HG03442 (cell line): ENCODE measurements at regions not wholly inside any gene's neighbourhood (a gene's known extent, or its start where the extent isn't known, plus 50 kb on each side); places are given as distances from the start of the nearest gene placed in this dataset.

Source experiments
- ATAC-seq: cut with Tn5 transposase; IDR thresholded peaks from one replicate; pipeline ENCODE4 v1.9.1; 2021; ENCODE audit warnings: mild to moderate bottlenecking, moderate library complexity; ENCODE audit not compliant: unreplicated experiment

- no peak for ATAC-seq
Measured at GRCh38 chr7:68642727-68643126, 955.5 kb upstream of the AUTS2 start.

- ATAC-seq, result no peak
Measured at GRCh38 chr7:68663392-68663791, 934.9 kb upstream of the AUTS2 start.

GRCh38 chr7:68671046-68671445 is 927.2 kb upstream of the AUTS2 start:
- ATAC-seq, result no peak

GRCh38 chr7:68671671-68672070 is 926.6 kb upstream of the AUTS2 start:
- no peak for ATAC-seq

- ATAC-seq, result no peak
Measured at GRCh38 chr7:68674826-68675225, 923.4 kb upstream of the AUTS2 start.

DNA sequence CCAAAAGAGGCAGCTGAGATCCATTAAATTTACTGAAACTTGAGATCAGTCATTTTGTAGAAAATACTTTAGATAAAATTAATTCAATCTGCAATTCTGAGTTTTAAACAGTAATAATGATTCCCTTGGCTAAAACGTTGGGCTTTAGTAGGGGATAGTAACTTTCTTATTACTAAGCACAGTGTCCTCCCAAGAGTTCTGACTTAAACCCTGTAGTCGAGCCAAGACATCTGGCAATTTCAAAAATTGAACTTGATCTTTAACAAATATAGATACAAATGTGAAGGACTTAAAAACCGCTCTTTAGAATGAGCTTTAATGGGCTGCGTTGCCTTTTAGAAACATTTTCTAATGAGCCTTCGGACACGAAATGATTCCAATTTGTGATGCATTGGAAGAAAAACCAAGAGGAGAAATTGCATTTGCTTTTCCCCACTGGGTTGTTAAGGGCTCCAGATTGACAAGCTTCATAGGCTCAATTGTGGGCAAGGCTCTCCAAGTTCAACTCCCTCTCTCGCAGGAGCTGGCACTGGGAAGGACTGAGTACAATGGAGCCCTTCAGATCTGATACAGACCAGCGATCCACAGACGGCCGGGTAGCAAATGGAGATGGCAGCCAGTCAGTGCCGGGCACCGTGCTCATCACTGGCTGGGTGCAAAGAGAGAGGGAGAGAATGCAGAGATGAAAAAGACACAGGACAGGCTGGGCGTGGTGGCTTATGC is 921.3 kb upstream of the AUTS2 start:
- no peak for ATAC-seq

- no peak for ATAC-seq
Measured at GRCh38 chr7:68678196-68678595, 920.1 kb upstream of the AUTS2 start.

DNA sequence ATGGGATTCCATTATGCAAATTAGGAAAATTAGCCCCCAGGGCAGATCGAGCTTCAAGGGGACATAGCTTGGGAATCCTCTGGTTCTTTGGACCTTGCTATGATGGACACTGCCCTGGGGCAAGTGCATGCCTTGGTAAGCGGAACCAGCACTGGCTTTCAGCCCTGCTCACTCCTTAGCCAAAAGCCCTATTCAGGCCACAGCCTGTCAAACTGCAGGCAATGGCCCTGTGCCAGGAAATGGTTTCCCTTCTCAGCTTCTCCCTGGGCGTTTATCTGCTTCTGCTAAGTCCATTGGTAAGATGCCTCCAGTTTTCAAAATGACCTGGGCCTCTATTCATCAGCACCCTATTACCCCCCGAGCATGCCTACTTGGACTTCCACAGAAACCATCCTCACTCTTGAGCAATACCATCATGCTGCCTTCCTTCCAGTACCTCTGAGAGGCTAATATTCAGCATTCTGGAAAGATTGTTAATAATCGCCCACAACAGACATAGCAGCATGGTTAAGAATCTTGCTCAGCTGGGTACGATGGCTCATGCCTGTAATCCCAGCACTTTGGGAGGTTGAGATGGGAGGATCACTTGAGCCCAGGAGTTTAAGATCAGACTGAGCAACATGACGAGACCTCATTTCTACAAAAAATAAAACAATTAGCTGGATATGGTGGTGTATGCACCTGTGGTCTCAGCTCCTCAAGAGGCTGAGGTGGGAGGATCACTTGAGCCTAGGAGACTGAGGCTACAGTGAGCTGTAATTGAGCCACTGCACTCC is 918.6 kb upstream of the AUTS2 start:
- no peak for ATAC-seq

DNA sequence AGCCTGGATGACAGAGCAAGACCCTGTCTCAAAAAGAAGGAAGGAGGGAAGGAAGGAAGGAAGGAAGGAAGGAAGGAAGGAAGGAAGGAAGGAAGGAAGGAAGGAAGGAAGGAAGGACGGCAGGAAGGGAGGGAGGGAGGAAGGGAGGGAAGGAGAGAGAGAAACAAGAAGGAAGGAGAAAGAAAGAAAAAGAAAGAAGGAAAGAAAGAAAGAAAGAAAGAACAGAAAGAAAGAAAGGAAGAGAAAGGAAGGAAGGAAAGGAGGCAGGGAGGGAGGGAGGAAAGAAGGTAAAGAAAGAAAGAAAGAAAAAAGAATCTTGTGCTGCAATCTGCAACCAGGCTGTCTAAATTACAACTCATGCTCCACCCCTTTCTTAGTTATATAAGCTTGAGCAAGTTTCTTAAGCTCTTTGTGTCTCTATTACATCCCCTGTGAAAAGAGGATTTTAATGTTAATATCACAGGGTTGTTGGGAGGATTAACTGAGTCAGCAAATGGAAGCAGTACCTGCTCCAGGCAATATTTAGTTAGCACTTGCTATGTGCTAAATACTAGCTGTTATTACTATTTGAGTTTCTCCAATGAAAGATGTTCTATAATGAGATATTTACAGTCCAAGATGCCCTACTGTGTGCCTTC is 917.9 kb upstream of the AUTS2 start:
- ATAC-seq, result no peak

- ATAC-seq, result no peak
Measured at GRCh38 chr7:68682910-68683309, 915.4 kb upstream of the AUTS2 start.

DNA sequence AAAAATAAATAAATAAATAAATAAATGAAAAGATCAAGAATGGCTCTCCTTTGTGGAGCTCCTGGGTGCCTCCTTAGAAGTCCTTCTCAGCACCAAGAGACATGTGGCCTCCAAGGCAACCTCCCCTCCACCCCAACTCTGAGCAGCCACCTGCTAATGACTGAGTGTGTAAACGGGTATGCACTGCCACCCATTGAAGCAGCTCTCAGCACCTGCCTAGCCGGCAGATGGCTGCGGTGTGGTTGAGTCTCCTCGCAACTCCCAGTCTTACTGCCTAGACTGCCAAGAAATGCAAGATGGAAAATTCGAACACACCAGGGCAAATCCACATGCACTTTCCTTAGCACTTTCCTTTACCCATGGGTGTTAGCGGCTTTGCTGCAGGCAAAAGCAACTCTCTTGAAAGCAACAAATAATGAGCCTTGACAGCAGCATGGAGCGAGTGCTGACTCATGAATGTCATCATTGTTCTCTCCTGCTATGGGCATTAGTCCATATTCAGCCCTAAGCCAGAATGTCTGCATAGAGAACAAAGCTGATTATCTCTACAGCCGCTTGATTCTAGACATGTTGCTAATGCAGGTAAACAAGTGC is 913.9 kb upstream of the AUTS2 start:
- no peak for ATAC-seq

DNA sequence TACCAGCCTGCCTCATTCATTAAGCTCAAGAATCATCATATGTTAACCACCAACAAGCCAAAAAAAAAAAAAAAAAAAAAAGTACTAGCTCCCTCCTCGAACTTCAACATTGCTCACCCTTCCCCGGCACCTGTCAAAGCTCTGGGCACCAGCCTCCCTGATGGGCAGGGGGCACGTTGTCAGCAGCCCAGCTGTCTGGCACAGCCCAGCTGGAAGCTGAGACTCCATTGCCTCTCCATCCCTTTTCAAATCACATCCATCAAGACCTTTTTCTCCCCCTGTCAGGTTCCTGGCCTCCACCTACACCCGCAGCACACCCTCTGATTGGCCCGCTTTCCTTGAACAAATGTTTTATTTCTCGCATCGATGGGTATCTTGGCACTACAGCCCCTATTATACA is 913.3 kb upstream of the AUTS2 start:
- ATAC-seq, result no peak

- ATAC-seq, result no peak
Measured at GRCh38 chr7:68688416-68689086, 909.7 kb upstream of the AUTS2 start.

DNA sequence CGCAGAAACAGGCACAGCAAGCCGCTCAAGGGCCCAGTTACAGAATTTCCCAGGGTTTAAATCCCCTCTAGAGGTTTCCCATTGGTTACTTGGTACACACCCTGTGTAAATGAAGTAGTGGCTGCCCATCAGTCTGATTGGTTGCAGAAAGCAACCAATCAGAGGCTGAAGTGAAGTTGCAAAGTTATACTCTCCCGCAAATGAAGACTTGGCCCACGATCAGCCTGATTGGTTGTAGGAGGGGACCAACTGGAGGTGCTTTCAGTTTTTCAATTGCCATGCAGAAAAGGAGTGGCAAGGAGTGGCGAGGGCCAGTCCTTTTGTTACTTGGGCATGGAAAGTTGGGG is 909.2 kb upstream of the AUTS2 start:
- ATAC-seq, result no peak

DNA sequence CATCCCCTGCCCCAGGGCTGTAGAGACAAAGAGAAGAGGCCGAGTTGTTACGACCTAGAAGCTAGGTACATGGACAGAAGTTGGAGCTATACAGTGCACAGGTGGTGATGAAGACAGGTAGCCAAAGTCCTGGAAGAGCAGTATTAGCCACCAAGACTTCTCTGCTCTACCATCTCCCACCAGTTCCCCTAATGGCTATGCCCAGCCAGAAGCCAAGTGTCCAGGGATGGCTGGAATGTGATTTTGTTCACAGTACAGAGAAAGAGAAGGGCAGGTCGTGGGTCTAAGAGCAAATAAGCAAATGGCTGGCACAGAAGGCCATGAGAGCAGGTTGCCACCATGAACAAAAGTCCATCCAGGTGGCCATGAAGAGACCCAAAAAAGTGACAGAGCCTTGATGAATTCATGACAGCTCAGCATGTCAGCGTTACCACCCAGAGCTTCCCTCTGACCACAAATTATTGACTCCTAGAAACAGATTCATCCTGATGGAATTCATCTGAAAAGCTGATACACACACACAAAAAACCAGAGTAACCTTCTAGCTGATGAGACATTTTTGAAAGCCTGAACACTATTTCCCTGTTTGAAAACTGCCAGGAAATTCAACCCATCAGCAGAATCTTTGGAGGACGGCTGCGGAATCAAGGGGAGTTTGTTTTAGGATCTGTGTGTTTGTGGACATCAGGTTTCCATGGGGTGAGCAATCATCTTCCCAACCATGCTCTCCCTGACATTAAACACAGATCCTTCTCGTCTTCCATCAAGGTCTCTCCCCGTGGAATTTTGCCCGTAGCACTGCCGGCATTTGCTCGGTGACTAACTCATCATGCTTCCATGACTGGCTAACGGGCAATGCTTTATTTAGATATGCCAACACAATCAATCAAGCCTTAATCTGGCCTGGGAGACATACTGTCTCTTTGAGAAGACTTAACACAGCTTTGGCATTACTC is 906.7 kb upstream of the AUTS2 start:
- no peak for ATAC-seq

DNA sequence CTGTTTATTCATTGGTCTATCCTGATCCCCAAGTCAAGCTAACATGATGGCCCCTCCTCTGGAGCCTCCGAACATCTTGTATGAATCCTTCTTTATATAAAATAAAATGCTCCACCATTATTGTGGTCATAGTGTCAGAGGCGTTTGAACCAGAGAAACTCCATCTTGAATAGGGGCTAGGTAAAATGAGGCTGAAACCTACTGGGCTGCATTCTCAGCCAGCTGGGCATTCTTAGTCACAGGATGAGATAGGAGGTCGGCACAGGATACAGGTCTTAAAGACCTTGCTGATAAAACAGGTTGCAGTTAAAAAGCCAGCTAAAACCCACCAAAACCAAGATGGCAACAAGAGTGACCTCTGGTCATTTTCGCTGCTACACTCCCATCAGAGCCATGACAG is 905.8 kb upstream of the AUTS2 start:
- no peak for ATAC-seq

DNA sequence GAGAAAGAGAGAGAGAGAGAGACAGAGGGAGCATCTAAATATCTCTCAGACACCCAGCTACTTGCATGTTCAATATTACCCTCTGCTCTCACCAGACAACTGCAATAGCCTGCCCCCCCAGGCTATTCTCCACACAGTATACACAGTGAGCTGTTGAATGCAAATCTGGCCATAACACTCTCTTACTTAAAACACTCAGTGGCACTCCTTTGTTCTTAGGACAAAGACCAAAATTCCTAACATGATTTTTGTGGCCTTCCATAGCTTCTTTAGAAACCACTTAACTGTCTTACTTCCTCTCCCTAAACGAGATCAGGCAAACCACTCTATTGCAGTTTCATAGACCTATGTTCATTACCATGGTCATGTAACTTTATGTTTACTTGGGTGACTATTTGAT is 903.6 kb upstream of the AUTS2 start:
- ATAC-seq, result no peak

DNA sequence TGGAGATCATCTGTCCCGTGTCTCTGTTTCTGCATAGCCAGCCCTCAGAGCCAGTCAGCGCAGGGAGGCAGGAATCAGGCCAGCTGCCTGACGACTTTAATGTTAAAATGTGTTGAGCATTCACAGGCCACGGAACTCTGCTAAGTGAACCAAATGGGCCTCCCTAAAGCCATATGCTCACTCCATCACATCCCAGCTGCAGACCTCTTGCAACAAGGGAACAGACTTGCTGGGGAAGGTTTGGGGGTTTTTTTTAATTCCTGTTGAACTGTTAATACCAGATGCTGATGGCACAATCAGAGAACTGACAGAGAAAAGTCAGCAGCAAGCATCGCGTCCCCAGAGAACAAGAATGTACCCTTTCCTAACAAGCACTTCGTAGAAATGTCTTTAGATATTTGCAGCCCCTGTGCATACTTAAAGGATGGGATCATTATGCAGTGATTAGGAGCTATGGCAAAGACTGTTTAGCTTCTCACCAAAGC is 900.4 kb upstream of the AUTS2 start:
- ATAC-seq, result no peak

GRCh38 chr7:68699090-68699711 is 899.1 kb upstream of the AUTS2 start:
- ATAC-seq, result no peak
